Mesendoderm (in vitro differentiated cells): ENCODE measurements at regions not wholly inside any gene's neighbourhood (a gene's known extent, or its start where the extent isn't known, plus 50 kb on each side); places are given as distances from the start of the nearest gene placed in this dataset.

ENCODE experiments used
- DNase-seq: peaks from one replicate; pipeline ENCODE4 v3.0.0; 2013
- H2AK5ac ChIP-seq: 2 replicates; pipeline ENCODE4 v1.6.1; 2013; ENCODE audit warnings: low read length, inconsistent platforms
- H2BK120ac ChIP-seq: 2 replicates; pipeline ENCODE4 v1.6.1; 2013; ENCODE audit warnings: low read depth, mild to moderate bottlenecking, low read length, moderate library complexity, mixed read lengths
- H2BK15ac ChIP-seq: replicated peaks from 2 replicates; pipeline ENCODE4 v1.6.1; 2013; ENCODE audit warnings: low read depth, mild to moderate bottlenecking, moderate library complexity
- H2BK5ac ChIP-seq: 2 replicates; pipeline ENCODE4 v1.6.1; 2013; ENCODE audit warnings: low read length, inconsistent platforms
- H3K18ac ChIP-seq: 2 replicates; pipeline ENCODE4 v1.6.1; 2013; ENCODE audit warnings: mild to moderate bottlenecking, low read length, mixed read lengths
- H3K23ac ChIP-seq: one replicate; pipeline ENCODE4 v1.6.1; 2013; ENCODE audit warnings: low read length
- H3K27ac ChIP-seq: 2 replicates; pipeline ENCODE4 v1.5.1; 2013; ENCODE audit warnings: low read depth, mild to moderate bottlenecking, inconsistent platforms, low read length, moderate library complexity
- H3K27me3 ChIP-seq: 2 replicates; pipeline ENCODE4 v1.6.1; 2013; ENCODE audit warnings: low read length, control low read depth, mild to moderate bottlenecking, inconsistent platforms; ENCODE audit not compliant: insufficient read depth, poor library complexity
- H3K36me3 ChIP-seq: 2 replicates; pipeline ENCODE4 v1.6.1; 2013; ENCODE audit warnings: low read length, inconsistent platforms; ENCODE audit not compliant: control insufficient read depth, insufficient read depth
- H3K4ac ChIP-seq: one replicate; pipeline ENCODE4 v1.6.1; 2013; ENCODE audit warnings: low read depth, mild to moderate bottlenecking, low read length, moderate library complexity
- H3K4me1 ChIP-seq: 2 replicates; pipeline ENCODE4 v1.6.1; 2013; ENCODE audit warnings: low read depth, low read length, inconsistent platforms; ENCODE audit not compliant: control insufficient read depth
- H3K4me2 ChIP-seq: 2 replicates; pipeline ENCODE4 v1.6.1; 2013; ENCODE audit warnings: low read length
- H3K4me3 ChIP-seq: 2 replicates; pipeline ENCODE4 v1.5.1; 2013; ENCODE audit warnings: mild to moderate bottlenecking, low read length
- H3K56ac ChIP-seq: one replicate; pipeline ENCODE4 v1.6.1; 2013; ENCODE audit warnings: low read length
- H3K79me1 ChIP-seq: 2 replicates; pipeline ENCODE4 v1.6.1; 2013; ENCODE audit warnings: low read length, inconsistent platforms
- H3K79me2 ChIP-seq: 2 replicates; pipeline ENCODE4 v1.6.1; 2013; ENCODE audit warnings: mild to moderate bottlenecking, low read length; ENCODE audit not compliant: control insufficient read depth, insufficient read depth
- H3K9ac ChIP-seq: 2 replicates; pipeline ENCODE4 v1.6.1; 2013; ENCODE audit warnings: low read length, inconsistent platforms
- H4K5ac ChIP-seq: one replicate; pipeline ENCODE4 v1.6.1; 2013; ENCODE audit warnings: low read length
- H4K8ac ChIP-seq: one replicate; pipeline ENCODE4 v1.6.1; 2013; ENCODE audit warnings: low read depth, mild to moderate bottlenecking, control low read depth, low read length, moderate library complexity
- WGBS: extraction: QIAGEN DNeasy Blood & Tissue Kit; methylation state at CpG from one replicate; pipeline ENCODE4 v1.1.7; 2013; ENCODE audit warnings: low lambda C conversion rate, missing lambda C conversion rate; ENCODE audit not compliant: insufficient coverage; ENCODE audit errors: extremely low coverage; 5-methylcytosine and 5-hydroxymethylcytosine counted together

- WGBS = no CpG with 5 or more reads among the region's 5 CpGs
- no peak overlapping the region for H3K18ac ChIP-seq
- H3K79me1 ChIP-seq = no peaks in the 10 kb centered on the region
- no peaks in the 10 kb centered on the region for H3K36me3 ChIP-seq
- no peaks in the 10 kb centered on the region for H3K27me3 ChIP-seq
- no peak overlapping the region for H2BK15ac ChIP-seq
- H3K56ac ChIP-seq = no peak overlapping the region
- H3K23ac ChIP-seq = no peak overlapping the region
- H2AK5ac ChIP-seq = no peak overlapping the region
- no peak overlapping the region for H4K5ac ChIP-seq
- peak; percentile 78 for DNase-seq
- H3K9ac ChIP-seq = no peak overlapping the region
- H2BK120ac ChIP-seq = no peak overlapping the region
- no peak overlapping the region for H2BK5ac ChIP-seq
- no peak overlapping the region for H3K4ac ChIP-seq
- no peaks in the 10 kb centered on the region for H3K79me2 ChIP-seq
- no peaks in the 10 kb centered on the region for H3K4me1 ChIP-seq
- no peak overlapping the region for H4K8ac ChIP-seq
- H3K27ac ChIP-seq = no peak overlapping the region
- no peak overlapping the region for H3K4me3 ChIP-seq
- no peak overlapping the region for H3K4me2 ChIP-seq
Observed at GRCh38 chr11:27910186-27910931, 197.6 kb downstream of the KIF18A start.

- no CpG with 5 or more reads among the region's 2 CpGs for WGBS
- Histone ChIP-seq H4K5ac (no peak overlapping the region), H3K36me3 (no peaks in the 10 kb centered on the region), H4K8ac (no peak overlapping the region), H2BK15ac (no peak overlapping the region), H3K79me2 (no peaks in the 10 kb centered on the region), H3K27me3 (no peaks in the 10 kb centered on the region), H3K18ac (no peak overlapping the region), H3K4me3 (no peak overlapping the region), H3K79me1 (no peaks in the 10 kb centered on the region), H3K4ac (no peak overlapping the region), H2BK120ac (no peak overlapping the region), H3K4me2 (no peak overlapping the region), H3K4me1 (no peaks in the 10 kb centered on the region), H3K27ac (no peak overlapping the region), H2BK5ac (no peak overlapping the region), H3K56ac (no peak overlapping the region), H2AK5ac (no peak overlapping the region), H3K9ac (no peak overlapping the region), H3K23ac (no peak overlapping the region)
- DNase-seq = no peak
Observed at GRCh38 chr11:27909386-27909785, 198.6 kb downstream of the KIF18A start.

- Histone ChIP-seq H3K23ac (no peak overlapping the region), H4K5ac (no peak overlapping the region)
Observed at GRCh38 chr11:27908621-27909020, 199.3 kb downstream of the KIF18A start.

GRCh38 chr11:27907530-27907929 lies 200.4 kb downstream of the KIF18A start:
- no peak for DNase-seq
- H2BK120ac ChIP-seq = no peak overlapping the region
- H3K4me3 ChIP-seq = no peak overlapping the region
- no CpG with 5 or more reads among the region's 2 CpGs for WGBS
- H2BK15ac ChIP-seq = no peak overlapping the region
- H3K4ac ChIP-seq = no peak overlapping the region
- H3K23ac ChIP-seq = no peak overlapping the region
- no peak overlapping the region for H2AK5ac ChIP-seq
- no peak overlapping the region for H3K56ac ChIP-seq
- H3K36me3 ChIP-seq = no peaks in the 10 kb centered on the region
- no peaks in the 10 kb centered on the region for H3K79me2 ChIP-seq
- H4K5ac ChIP-seq = no peak overlapping the region
- no peaks in the 10 kb centered on the region for H3K79me1 ChIP-seq
- no peak overlapping the region for H3K27ac ChIP-seq
- no peaks in the 10 kb centered on the region for H3K27me3 ChIP-seq
- no peak overlapping the region for H3K9ac ChIP-seq
- no peak overlapping the region for H4K8ac ChIP-seq
- no peak overlapping the region for H2BK5ac ChIP-seq
- H3K4me1 ChIP-seq = no peaks in the 10 kb centered on the region
- H3K4me2 ChIP-seq = no peak overlapping the region
- no peak overlapping the region for H3K18ac ChIP-seq

More at GRCh38 chr11:27908621-27909020, 199.3 kb downstream of the KIF18A start:
- no peak overlapping the region for H3K4me3 ChIP-seq
- H3K56ac ChIP-seq = no peak overlapping the region
- no peaks in the 10 kb centered on the region for H3K4me1 ChIP-seq
- no peak overlapping the region for H3K4me2 ChIP-seq
- H3K9ac ChIP-seq = no peak overlapping the region
- WGBS = no CpG with 5 or more reads among the region's 3 CpGs
- H2BK120ac ChIP-seq = no peak overlapping the region
- no peak overlapping the region for H2AK5ac ChIP-seq
- DNase-seq = no peak
- H4K8ac ChIP-seq = no peak overlapping the region
- H3K4ac ChIP-seq = no peak overlapping the region
- H2BK15ac ChIP-seq = no peak overlapping the region
- H3K18ac ChIP-seq = no peak overlapping the region
- H3K27me3 ChIP-seq = no peaks in the 10 kb centered on the region
- H3K79me2 ChIP-seq = no peaks in the 10 kb centered on the region
- no peak overlapping the region for H3K27ac ChIP-seq
- no peaks in the 10 kb centered on the region for H3K36me3 ChIP-seq
- H3K79me1 ChIP-seq = no peaks in the 10 kb centered on the region
- H2BK5ac ChIP-seq = no peak overlapping the region

GRCh38 chr11:27907091-27907490 lies 200.9 kb downstream of the KIF18A start:
- Histone ChIP-seq H3K4me2 (no peak overlapping the region), H3K23ac (no peak overlapping the region), H2AK5ac (no peak overlapping the region), H3K27ac (no peak overlapping the region), H3K4ac (no peak overlapping the region), H3K4me1 (no peaks in the 10 kb centered on the region), H2BK15ac (no peak overlapping the region), H3K9ac (no peak overlapping the region), H3K79me1 (no peaks in the 10 kb centered on the region), H4K5ac (no peak overlapping the region), H3K27me3 (no peaks in the 10 kb centered on the region), H2BK5ac (no peak overlapping the region), H3K4me3 (no peak overlapping the region), H3K36me3 (no peaks in the 10 kb centered on the region), H3K56ac (no peak overlapping the region), H2BK120ac (no peak overlapping the region), H3K18ac (no peak overlapping the region), H4K8ac (no peak overlapping the region), H3K79me2 (no peaks in the 10 kb centered on the region)
- no peak for DNase-seq
- WGBS = no CpG with 5 or more reads among the region's 2 CpGs
